CD4-positive, alpha-beta T cell treated with Interleukin-2 at 100 ng/mL for 4 hours (primary cell): ENCODE measurements at regions not wholly inside any gene's neighbourhood (a gene's known extent, or its start where the extent isn't known, plus 50 kb on each side); places are given as distances from the start of the nearest gene placed in this dataset.

ENCODE experiments used
- DNase-seq: peaks from one replicate; pipeline ENCODE4 v3.0.0-alpha.2; 2020; ENCODE audit warnings: low spot score

DNA sequence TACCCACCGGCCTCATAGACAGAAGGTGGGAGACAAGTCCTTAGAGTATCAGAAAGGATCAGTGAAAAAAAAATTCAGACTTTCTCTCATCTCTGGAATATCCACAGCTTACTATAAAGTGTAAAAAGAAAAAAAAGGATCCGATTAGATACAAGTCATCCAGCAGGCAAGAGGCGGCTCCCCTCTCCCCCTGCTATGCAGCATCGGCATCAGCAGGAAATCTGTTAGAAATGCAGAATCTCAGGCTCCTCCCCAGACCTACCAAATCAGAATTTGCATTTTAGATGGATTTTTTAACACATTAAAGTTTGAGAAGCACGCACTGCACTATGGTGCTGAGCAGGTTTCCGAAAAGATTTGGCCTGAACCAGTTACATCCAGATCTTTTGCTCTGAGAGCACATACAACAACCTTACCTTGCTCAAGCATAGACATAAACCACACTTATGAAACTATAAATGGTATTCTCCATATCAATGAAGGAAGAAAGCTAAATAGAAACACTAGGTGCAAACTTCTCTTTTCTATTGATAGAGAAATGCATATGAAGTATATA is 117.0 kb upstream of the POU3F2 start:
- no peak for DNase-seq

DNA sequence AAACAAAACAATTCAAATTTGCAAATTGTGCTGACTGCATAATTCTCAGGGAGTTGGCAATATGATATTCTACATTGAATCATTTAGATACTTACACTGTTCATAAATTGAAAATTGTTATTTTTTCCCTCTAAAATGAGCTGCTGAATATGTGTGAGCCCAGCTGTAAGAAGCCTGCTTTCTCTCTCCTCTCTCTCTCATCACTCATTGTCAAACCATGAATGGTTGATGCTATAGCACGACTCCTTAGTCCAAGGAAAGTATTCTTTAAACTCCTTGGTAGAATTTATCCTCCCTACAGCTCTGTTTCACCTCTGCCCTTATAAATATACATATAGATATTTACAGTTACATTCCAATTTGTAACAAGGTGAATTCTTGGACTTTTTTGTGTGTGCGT is 116.4 kb upstream of the POU3F2 start:
- no peak for DNase-seq

DNA sequence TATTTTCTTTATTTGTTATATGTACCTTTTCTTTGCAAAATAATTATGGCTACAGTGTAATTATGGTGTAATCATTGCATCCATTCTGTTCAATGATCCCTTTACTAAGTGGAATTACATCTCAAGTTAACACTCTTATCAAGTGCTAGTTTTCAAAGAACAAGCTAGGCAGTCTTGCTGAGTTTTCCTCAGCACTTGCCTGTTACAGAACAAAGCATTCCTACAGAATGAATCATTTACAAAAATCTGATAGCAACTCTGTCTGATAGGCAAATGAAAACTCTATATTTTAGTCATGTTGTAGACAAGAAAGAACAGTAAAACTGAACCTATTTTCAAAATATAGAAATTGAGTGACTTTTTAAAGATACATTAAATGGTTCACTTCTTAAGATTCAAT is 109.8 kb upstream of the POU3F2 start:
- no peak for DNase-seq

DNA sequence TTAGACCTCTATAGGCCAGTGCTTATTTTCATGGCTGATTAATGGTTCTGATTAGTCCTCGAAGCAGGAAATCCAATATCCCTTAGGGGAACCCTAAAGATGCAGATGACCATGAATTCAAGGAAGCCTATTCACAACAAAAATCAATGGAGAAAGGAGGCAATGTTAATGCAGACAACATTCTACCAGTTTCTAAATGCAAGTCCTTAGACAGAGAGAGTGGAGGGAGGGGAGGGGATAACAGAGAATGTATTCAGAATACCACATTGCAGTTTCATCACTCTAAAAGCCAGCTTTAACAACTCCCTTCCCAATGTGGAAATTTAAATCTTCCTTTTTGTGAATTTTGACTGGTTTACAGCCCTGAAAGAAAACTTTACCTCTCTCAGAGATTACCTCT is 87.1 kb upstream of the POU3F2 start:
- no peak for DNase-seq

DNA sequence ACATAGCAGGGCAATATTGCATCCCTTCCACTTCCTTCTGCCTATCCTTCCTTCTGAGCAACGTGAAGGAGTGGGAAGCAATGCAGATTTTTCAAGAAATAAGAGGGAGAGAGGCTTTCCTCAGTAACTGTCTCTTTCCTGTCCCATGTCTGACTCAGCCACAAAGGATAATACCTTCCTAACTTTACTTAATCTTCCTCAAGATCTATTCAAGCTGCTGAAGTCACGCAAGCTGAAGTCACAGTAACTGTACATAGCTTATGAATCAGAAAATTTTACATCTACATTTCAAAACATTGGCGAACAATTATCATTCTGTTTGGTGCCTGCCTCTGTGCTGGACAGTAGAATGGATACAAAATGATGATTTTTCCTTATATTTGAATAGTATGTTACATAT is 86.4 kb upstream of the POU3F2 start:
- no peak for DNase-seq

DNA sequence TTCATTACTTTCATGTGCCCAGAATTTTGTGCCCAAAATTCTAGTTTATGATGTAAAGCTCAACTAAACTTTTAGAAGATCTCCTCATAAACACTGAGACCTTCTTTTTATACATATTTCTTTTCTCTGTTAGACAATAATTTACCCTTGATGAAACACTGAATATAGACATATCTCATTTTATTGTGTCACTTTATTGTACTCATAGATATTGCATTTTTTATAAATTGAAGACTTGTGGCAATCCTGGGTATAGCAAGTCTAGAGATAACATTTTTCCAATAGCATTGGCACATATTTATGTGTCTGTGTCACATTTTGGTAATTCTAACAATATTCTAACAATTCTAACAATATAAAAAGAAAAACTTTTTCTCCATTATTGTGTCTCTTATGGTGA is 74.9 kb upstream of the POU3F2 start:
- no peak for DNase-seq

DNA sequence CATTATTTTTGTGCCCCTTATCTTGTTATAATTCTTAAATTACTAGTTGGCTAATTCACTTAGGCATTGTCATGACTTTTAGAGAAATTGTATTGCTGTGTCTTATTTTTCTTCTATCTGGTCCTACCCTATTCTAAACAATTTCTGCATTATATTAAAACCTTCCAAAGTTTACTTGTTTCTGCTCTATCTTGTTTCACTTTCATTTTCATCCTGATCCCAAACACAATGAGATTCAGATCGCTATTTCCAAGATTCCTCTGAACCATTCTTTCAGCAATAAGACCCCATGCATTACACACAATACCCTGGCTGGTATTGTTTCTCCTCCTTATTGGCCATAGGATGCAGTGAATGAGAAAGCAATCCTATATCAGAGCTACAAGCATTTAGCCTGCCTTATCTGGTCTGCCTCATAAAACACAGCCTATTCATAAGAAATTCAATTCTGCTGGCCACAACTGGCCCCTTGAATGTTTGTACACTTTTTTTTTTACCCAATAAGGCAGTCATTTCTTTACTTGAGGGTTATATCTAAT is 69.9 kb upstream of the POU3F2 start:
- DNase-seq: no peak

DNA sequence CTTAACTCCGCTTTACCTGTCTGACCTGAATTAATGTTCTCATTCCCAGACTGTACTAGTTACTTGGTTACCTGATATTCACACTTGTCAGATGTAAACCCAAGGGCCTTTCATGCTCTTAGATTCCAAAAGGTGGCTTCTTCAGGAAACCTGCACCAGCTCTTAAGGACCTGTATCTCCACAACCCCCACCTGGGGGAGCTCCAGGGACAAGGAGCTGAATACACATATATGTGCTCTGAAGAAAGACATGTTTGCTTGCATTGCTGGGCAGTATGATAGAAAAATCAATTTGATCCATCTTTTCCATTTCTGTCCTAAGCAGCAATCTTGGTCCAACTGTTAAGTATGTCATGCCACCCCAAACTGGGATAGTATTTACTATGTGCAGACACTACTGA is 64.8 kb upstream of the POU3F2 start:
- DNase-seq: no peak

DNA sequence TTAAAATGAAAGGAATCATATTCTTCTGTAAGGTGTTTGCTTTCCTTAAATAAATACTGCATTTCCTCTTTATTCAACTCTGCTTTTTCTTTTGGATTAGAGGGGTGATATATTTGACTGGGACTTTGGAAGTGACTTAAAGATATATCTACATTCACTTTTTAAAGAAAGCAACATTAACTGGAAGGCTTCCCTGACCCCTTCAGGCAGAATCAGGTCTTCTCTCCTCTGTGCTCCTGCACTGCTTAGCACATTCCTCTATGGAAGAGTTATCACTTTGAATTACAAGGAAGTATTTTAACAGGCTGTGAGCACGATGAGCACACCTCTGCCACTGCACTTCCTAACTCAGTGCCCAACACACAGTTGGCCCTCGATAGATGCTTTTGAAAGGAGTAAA is 59.2 kb upstream of the POU3F2 start:
- no peak for DNase-seq

DNA sequence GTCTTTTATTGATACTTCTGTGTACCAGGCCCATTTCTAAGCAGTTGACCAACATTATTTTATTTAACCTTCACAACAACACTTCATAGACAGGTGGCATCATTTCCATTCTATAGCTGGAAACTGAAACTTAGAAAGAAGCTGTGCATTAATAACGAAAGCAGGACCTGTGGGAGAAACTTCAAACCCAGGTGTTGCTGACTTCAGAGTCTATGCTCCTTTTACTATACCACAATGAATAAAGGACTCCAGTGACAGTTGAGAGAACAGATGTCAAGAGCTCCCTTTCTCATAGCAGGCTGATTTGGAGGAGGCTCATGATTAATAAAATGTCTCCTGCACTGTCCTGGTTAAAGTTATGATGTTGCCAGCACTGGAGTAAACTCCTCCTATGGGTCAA is 56.6 kb upstream of the POU3F2 start:
- DNase-seq: no peak

DNA sequence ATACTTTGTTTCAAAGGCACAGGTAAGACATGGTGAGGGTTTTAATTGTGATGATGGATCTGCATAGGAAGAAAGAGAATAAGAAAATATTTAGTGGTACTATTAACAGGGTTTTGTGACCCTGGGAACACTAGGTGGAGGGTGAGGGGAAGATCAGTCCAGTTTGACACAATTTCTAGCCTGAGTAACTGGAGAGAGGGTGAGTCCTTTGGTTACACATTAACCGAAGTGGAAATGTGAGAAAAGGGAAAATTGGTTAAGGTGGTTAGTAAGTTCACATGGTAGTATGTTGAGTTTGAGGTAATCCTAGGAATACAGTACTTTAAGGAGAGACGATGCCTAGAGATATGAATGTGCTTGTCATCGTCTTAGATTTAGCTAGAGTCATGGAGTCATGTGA is 54.8 kb upstream of the POU3F2 start:
- no peak for DNase-seq

DNA sequence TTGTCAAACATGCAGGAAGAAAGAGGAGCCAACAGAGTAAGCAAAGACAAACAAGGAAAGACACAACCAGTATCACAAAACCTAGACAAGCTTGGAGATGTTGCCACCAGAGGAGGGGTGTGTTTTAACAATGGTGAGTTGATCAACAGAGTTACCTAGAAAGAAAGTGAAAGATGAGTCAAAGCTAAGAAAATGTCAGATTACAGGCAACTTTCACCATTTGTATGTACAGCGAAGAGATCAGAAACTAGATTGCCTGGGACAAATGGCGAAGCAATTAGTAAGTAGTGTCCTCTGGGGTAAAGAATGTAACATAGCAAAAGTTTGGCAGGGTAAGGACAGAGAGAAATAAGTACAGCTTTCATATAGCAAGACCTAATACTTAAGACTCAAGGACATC is 51.6 kb upstream of the POU3F2 start:
- DNase-seq: no peak

DNA sequence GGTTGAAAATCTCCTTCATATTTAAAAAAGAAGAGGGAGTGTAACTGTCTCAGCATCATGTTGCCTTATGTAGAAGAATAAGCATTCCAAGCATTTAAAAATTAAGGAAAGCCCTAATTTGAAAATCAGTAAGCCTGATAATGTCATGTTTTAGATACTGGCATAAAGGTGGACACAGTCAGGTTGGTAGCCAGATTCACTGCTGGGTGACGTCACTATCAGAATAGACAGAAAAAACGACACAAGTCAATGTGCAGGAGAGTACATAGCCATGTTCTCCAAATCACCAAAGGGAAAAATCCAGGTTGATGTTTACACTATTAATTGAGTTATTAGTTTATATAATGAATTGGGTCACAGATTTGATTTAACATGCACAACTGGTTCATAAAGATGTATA is 50.8 kb upstream of the POU3F2 start:
- DNase-seq: no peak
